Loucy (cell line): ENCODE measurements at regions not wholly inside any gene's neighbourhood (a gene's known extent, or its start where the extent isn't known, plus 50 kb on each side); places are given as distances from the start of the nearest gene placed in this dataset.
"Not testable (repeated sequence)": the region's sequence is repeated elsewhere in the genome, so short reads cannot be mapped to it uniquely, and the experiment has no call there.

ENCODE experiments used
- H2AFZ ChIP-seq: fragments of 200-600 bp; sonication (generic); 2 replicates; pipeline ENCODE4 v1.6.0; 2016; ENCODE audit warnings: antibody characterized with exemption, mild to moderate bottlenecking, low read length, moderate library complexity
- H3F3A ChIP-seq: fragments of 200-600 bp; 2 replicates; pipeline ENCODE4 v1.6.0; 2016; ENCODE audit warnings: antibody characterized with exemption, low read depth, mild to moderate bottlenecking
- H3K27me3 ChIP-seq: fragments of 200-600 bp; sonication (generic); 2 replicates; pipeline ENCODE4 v1.6.1; 2014; ENCODE audit warnings: low read length, mild to moderate bottlenecking; ENCODE audit not compliant: insufficient read depth, poor library complexity, severe bottlenecking
- H3K36me3 ChIP-seq: fragments of 200-600 bp; sonication (generic); 2 replicates; pipeline ENCODE4 v1.6.1; 2016; ENCODE audit warnings: low read length; ENCODE audit not compliant: insufficient read depth
- H3K4me1 ChIP-seq: fragments of 200-600 bp; sonication (generic); 2 replicates; pipeline ENCODE4 v1.5.1; 2014; ENCODE audit warnings: low read length, mild to moderate bottlenecking; ENCODE audit not compliant: insufficient read depth, poor library complexity, severe bottlenecking
- H3K4me2 ChIP-seq: fragments of 200-600 bp; sonication (generic); 2 replicates; pipeline ENCODE4 v1.6.0; 2014; ENCODE audit warnings: antibody characterized with exemption, low read length, low read depth, mild to moderate bottlenecking; ENCODE audit not compliant: poor library complexity, severe bottlenecking
- H3K4me3 ChIP-seq: fragments of 200-600 bp; sonication (generic); 2 replicates; pipeline ENCODE4 v1.5.1; 2014; ENCODE audit warnings: low read length, mild to moderate bottlenecking, mixed read lengths; ENCODE audit not compliant: poor library complexity, severe bottlenecking
- H3K79me2 ChIP-seq: fragments of 200-600 bp; sonication (generic); 2 replicates; pipeline ENCODE4 v1.6.1; 2014; ENCODE audit warnings: low read length; ENCODE audit not compliant: insufficient read depth
- H3K9ac ChIP-seq: fragments of 200-600 bp; sonication (generic); 2 replicates; pipeline ENCODE4 v1.6.0; 2014; ENCODE audit warnings: mild to moderate bottlenecking, low read depth, low read length, moderate library complexity; ENCODE audit not compliant: poor library complexity, severe bottlenecking
- H3K9me2 ChIP-seq: fragments of 200-600 bp; sonication (generic); replicated peaks from 2 replicates; pipeline ENCODE4 v1.6.1; 2016; ENCODE audit warnings: low read depth, low read length, mixed read lengths
- H3K9me3 ChIP-seq: fragments of 200-600 bp; sonication (generic); 2 replicates; pipeline ENCODE4 v1.6.1; 2014; ENCODE audit warnings: mild to moderate bottlenecking, antibody characterized with exemption, low read length, low read depth; ENCODE audit not compliant: insufficient read depth
- H4K20me1 ChIP-seq: fragments of 200-600 bp; sonication (generic); 2 replicates; pipeline ENCODE4 v1.6.0; 2014; ENCODE audit warnings: antibody characterized with exemption, low read length, mild to moderate bottlenecking; ENCODE audit not compliant: insufficient read depth, poor library complexity, severe bottlenecking
- EZH2phosphoT487 ChIP-seq: fragments of 200-600 bp; IDR thresholded peaks from 2 replicates; pipeline ENCODE4 v1.6.1; 2018; ENCODE audit warnings: antibody characterized with exemption, mild to moderate bottlenecking, moderate library complexity, borderline replicate concordance
- TF ChIP-seq, protein P1 (sequence below): fragments of 200-600 bp; sonication (generic); conservative IDR thresholded peaks from 2 replicates; pipeline ENCODE4 v1.5.1; 2014; ENCODE audit warnings: mild to moderate bottlenecking, antibody characterized with exemption, low read length

DNA sequence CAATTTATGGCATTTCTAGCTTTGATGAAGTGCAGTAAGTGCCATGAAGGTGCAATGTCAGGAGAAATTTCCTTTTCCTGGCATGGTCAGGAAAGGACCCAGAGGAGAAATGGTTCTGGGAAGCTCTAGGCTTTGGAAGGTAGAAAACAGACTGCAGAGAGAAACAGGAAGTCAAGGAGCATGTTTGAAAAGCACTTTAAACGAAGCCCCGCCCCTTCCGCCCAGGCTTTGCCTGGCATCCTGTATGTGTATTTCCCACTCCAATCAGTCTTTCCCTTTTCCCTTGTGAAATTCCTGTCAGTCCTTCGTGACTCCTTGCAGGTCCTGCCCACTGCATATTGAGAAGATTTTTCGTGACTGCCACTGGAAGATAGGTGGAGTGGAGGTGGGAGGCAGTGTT is 320.9 kb upstream of the SASH1 start:
- no peaks in the 10 kb centered on the region for H4K20me1 ChIP-seq
- TF ChIP-seq, protein P1, sequence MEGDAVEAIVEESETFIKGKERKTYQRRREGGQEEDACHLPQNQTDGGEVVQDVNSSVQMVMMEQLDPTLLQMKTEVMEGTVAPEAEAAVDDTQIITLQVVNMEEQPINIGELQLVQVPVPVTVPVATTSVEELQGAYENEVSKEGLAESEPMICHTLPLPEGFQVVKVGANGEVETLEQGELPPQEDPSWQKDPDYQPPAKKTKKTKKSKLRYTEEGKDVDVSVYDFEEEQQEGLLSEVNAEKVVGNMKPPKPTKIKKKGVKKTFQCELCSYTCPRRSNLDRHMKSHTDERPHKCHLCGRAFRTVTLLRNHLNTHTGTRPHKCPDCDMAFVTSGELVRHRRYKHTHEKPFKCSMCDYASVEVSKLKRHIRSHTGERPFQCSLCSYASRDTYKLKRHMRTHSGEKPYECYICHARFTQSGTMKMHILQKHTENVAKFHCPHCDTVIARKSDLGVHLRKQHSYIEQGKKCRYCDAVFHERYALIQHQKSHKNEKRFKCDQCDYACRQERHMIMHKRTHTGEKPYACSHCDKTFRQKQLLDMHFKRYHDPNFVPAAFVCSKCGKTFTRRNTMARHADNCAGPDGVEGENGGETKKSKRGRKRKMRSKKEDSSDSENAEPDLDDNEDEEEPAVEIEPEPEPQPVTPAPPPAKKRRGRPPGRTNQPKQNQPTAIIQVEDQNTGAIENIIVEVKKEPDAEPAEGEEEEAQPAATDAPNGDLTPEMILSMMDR = no peak
- TF ChIP-seq EZH2phosphoT487 = no peak
- no peaks in the 10 kb centered on the region for H3K36me3 ChIP-seq
- H3K9ac ChIP-seq = no peak overlapping the region
- no peak overlapping the region for H3K4me3 ChIP-seq
- H3K27me3 ChIP-seq = no peaks in the 10 kb centered on the region
- no peak overlapping the region; the same call in 1 of the 2 replicates for H2AFZ ChIP-seq
- no peak overlapping the region for H3K4me2 ChIP-seq
- no peaks in the 10 kb centered on the region for H3K9me2 ChIP-seq
- H3K79me2 ChIP-seq = no peaks in the 10 kb centered on the region
- no peaks in the 10 kb centered on the region for H3F3A ChIP-seq
- H3K4me1 ChIP-seq = no peaks in the 10 kb centered on the region
- no peaks in the 10 kb centered on the region; the same call in 1 of the 2 replicates for H3K9me3 ChIP-seq

DNA sequence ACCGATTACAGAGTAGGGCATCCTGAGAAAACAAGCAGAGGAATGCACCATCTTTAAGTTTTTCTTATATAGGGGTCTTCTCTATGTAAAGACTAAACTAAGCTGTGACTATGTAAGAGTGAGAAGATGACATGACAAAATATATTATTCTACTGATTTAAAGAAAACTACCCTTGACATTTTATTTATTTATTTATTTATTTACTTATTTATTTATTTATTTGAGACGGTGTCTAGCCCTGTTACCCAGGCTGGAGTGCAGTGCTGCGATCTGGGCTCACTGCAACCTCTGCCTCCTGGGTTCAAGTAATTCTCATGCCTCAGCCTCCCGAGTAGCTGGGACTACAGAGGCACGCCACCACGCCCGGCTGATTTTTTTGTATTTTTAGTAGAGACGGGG is 320.4 kb upstream of the SASH1 start:
- H3K79me2 ChIP-seq, H3K9ac ChIP-seq, H3K4me3 ChIP-seq, H3K4me2 ChIP-seq, H3K9me2 ChIP-seq, H4K20me1 ChIP-seq, H2AFZ ChIP-seq, H3F3A ChIP-seq, H3K4me1 ChIP-seq, H3K9me3 ChIP-seq, H3K27me3 ChIP-seq, H3K36me3 ChIP-seq: not testable (repeated sequence)

DNA sequence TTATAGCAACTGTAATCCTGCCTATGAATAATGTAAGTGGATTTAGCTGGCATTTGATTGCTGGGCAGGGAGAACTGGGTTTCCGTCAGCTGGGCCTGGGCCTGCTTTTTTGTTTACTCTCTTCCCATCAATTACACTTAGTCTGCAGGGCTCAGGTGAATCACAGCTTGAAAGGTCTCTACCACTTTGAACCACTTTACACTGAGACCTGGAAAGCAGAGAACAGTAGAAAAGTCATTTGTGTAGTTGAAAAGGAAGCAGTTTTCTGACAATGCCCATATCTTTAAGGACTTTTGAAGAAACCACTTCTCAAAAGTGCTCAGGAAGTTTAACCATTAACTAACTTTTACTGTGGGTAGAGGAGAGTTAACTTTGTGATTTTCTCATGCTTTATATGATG is 315.4 kb upstream of the SASH1 start:
- Histone ChIP-seq H3K4me1 (no peaks in the 10 kb centered on the region), H3K4me2 (no peak overlapping the region), H3K9ac (no peak overlapping the region), H3K4me3 (no peak overlapping the region), H3K27me3 (no peaks in the 10 kb centered on the region), H3F3A (no peaks in the 10 kb centered on the region), H3K79me2 (no peaks in the 10 kb centered on the region), H2AFZ (no peak overlapping the region), H4K20me1 (no peaks in the 10 kb centered on the region), H3K9me2 (no peaks in the 10 kb centered on the region), H3K9me3 (no peaks in the 10 kb centered on the region; the same call in 1 of the 2 replicates), H3K36me3 (no peaks in the 10 kb centered on the region)
- TF ChIP-seq EZH2phosphoT487 = no peak

- Histone ChIP-seq H3K9me2 (no peaks in the 10 kb centered on the region), H2AFZ (no peak overlapping the region)
These were observed 306.7 kb upstream of the SASH1 start for GRCh38 chr6:148035806-148036390.

More at GRCh38 chr6:148035806-148036390, 306.7 kb upstream of the SASH1 start:
- Histone ChIP-seq H3K27me3 (no peaks in the 10 kb centered on the region), H3K4me2 (no peak overlapping the region), H3K4me3 (no peak overlapping the region), H3F3A (no peaks in the 10 kb centered on the region), H3K4me1 (no peaks in the 10 kb centered on the region), H3K79me2 (no peaks in the 10 kb centered on the region), H3K36me3 (no peaks in the 10 kb centered on the region), H4K20me1 (no peaks in the 10 kb centered on the region), H3K9me3 (no peaks in the 10 kb centered on the region), H3K9ac (no peak overlapping the region)
- TF ChIP-seq EZH2phosphoT487 = no peak
- TF ChIP-seq, protein P1 = no peak
